Lower leg skin (tissue), 4 donors: ENCODE measurements at regions not wholly inside any gene's neighbourhood (a gene's known extent, or its start where the extent isn't known, plus 50 kb on each side); places are given as distances from the start of the nearest gene placed in this dataset.

Experiments
- DNase-seq, 2 donors: peaks; one replicate each; pipeline ENCODE4 v3.0.0-alpha.2; 2019; ENCODE audit warnings: low spot score in 2 of 2
- H3K4me3 ChIP-seq: fragments of 200-600 bp; sonication (generic); 2 replicates; pipeline ENCODE4 v1.5.1; 2017; ENCODE audit warnings: mild to moderate bottlenecking, low read depth; ENCODE audit not compliant: poor library complexity, severe bottlenecking
- CTCF ChIP-seq, 3 donors: fragments of 450-650 bp; IDR thresholded peaks; one replicate each; pipeline ENCODE4 v1.5.1; 2016; ENCODE audit warnings: antibody characterized with exemption in 3 of 3, mild to moderate bottlenecking in 3 of 3, moderate library complexity in 2 of 3
- POLR2A ChIP-seq, 2 donors: fragments of 450-650 bp; IDR thresholded peaks; one replicate each; pipeline ENCODE4 v1.6.1; 2016 to 2017; ENCODE audit warnings: antibody characterized with exemption in 2 of 2, mild to moderate bottlenecking in 1 of 2, moderate library complexity in 1 of 2
- WGBS, 2 donors: methylation state at CpG; one replicate each; pipeline ENCODE4 v1.1.5; 2018; 5-methylcytosine and 5-hydroxymethylcytosine counted together
- intact Hi-C: fragments of 100-400 bp; cut with DNase I; formaldehyde crosslinking; loops from one replicate; pipeline ENCODE4 v1.15.0; 2023; ENCODE audit warnings: low total_unique reads

GRCh38 chr2:100632759-100633158, 70.0 kb downstream of the PDCL3 start:
- no peak overlapping the region for H3K4me3 ChIP-seq
- TF ChIP-seq CTCF (IDR thresholded peaks at IDR 0.05) (no peak), POLR2A (IDR thresholded peaks at IDR 0.05) (no peak)
- intact Hi-C loops, result no loop called here
- 92 to 99% methylated on average over 4 of the region's 4 CpGs for WGBS, 2 donors
- peak in 1 of 2 donors; percentile 42 for DNase-seq

- TF ChIP-seq POLR2A (IDR thresholded peaks at IDR 0.05) (no peak), CTCF (IDR thresholded peaks at IDR 0.05) (no peak)
- no peak for DNase-seq
- intact Hi-C loops, result no loop called here
- no peak overlapping the region for H3K4me3 ChIP-seq
- 71 to 72% methylated on average over 13 to 14 of the region's 14 CpGs for WGBS, 2 donors
Observed at GRCh38 chr2:100639588-100640390, 77.0 kb downstream of the PDCL3 start.

GRCh38 chr2:100640431-100641124, 77.8 kb downstream of the PDCL3 start:
- WGBS, 2 donors, result 69 to 74% methylated on average over 21 of the region's 21 CpGs
- H3K4me3 ChIP-seq, result no peak overlapping the region
- TF ChIP-seq CTCF (IDR thresholded peaks at IDR 0.05) (no peak), POLR2A (IDR thresholded peaks at IDR 0.05) (no peak)
- intact Hi-C loops, result no loop called here
- DNase-seq, result no peak

- WGBS, 2 donors, result 67 to 71% methylated on average over 11 of the region's 11 CpGs
- intact Hi-C loops, result no loop called here
- no peak for DNase-seq
- no peak overlapping the region for H3K4me3 ChIP-seq
- TF ChIP-seq POLR2A (IDR thresholded peaks at IDR 0.05) (no peak), CTCF (IDR thresholded peaks at IDR 0.05) (no peak)
Observed at GRCh38 chr2:100641125-100641435, 78.3 kb downstream of the PDCL3 start.

- 76 to 78% methylated on average over 8 of the region's 8 CpGs for WGBS, 2 donors
- TF ChIP-seq CTCF (IDR thresholded peaks at IDR 0.05), result no peak
- TF ChIP-seq POLR2A (IDR thresholded peaks at IDR 0.05), result no peak
Observed at GRCh38 chr2:100642425-100642824, 79.6 kb downstream of the PDCL3 start.

More at GRCh38 chr2:100642425-100642824, 79.6 kb downstream of the PDCL3 start:
- no peak for DNase-seq
- intact Hi-C loops, result no loop called here
- no peak overlapping the region for H3K4me3 ChIP-seq
